ENCODE measurements at regions not wholly inside any gene's neighbourhood (a gene's known extent, or its start where the extent isn't known, plus 50 kb on each side); places are given as distances from the start of the nearest gene placed in this dataset.
"Not testable (repeated sequence)": the region's sequence is repeated elsewhere in the genome, so short reads cannot be mapped to it uniquely, and the experiment has no call there.

DNA sequence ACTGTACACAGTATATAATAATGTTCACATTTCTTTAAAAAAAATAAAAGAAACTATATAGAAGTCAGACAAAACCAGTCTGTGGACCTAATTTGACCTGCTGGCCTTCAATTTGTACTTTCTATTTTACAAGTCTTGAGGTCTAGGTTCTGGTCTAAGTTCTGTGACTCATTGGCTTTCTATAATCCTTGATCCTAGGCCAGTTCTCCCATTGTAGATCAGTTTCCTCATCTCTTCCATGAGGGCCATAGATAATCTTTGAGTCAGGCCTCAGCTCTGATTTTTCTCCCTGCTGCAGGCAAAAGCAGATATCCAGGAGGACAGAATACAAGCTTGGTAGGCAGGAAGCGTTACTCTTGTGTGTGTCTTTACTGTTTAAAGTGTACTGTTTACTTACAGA lies 603.7 kb upstream of the CAMK1G start:
- DNase-seq: no peak

DNA sequence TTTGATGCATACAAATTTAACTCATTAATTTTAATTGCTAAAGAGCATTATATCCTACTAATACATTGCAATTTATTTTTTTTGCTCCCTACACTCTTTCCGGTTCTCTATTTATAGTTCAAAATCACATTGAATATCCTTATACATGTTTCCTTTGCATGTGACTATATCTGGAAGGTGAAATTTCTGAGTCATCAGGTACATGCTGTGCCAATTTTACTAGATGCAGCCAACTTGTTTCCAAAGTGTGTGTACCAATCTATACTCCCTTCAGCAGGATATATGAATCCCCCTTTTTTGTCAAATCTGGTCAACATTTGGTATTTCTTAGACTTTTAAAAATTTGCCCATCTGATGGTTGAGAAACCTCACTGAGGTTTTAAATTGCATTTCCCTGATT lies 602.9 kb upstream of the CAMK1G start:
- no peak for DNase-seq

DNA sequence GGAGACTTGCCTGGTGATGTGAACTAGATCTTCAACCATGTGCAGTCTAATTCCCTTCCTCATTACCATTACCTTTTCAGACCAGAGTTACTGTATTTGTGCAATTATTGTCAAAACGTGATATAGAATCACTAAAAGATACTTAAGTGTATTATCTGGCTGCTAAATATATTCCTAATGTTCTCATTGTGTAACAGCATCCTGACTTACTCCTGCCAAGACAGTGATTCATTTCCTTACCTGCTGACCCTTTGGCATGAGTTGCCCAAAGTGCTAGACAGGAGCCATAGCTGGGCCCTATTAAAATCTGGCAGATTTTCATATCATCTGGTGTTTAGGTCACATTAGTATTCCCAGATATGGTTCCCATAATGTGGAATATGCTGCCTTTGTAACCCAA lies 598.3 kb upstream of the CAMK1G start:
- DNase-seq: no peak

DNA sequence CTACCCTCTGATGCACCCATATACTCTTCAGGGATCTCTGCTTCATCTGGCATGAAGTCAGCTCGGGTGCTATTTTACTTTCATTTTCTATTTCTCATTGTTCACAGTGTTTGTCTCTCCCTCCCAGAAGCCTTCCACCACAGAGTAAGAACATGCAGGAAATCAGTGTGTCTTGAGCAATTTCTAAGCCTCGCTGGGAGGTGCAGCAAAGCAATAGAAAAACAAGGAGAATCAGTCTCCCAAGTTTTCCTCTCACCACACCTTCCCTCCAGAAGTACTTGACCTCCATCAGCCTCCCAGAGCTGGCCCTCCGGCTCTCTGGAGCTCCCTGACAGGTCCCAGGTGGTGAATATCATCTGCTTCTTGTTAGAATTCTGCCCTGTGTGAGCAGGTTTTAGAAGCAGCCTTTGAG lies 594.7 kb upstream of the CAMK1G start:
- DNase-seq: peak in 1 of 2 donors; percentile 47

DNA sequence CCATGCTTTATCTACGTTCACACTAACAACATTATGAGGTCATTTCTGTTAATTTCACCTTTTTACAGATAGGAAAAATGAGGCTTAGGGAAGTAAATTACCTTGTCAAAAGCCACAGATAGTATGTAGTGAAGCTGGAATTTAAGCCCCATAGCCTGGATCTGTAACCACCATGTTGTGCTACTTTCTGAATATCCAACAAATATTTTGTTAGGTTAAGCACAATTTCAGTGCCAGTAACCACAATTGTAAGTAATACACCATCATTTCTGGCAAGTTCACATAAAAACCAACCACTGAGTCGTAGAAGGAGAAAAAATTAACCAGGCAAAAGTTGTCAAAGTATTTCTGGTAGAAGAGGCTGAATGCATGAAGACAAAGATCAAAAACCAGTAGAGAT lies 593.1 kb upstream of the CAMK1G start:
- no peak for DNase-seq

DNA sequence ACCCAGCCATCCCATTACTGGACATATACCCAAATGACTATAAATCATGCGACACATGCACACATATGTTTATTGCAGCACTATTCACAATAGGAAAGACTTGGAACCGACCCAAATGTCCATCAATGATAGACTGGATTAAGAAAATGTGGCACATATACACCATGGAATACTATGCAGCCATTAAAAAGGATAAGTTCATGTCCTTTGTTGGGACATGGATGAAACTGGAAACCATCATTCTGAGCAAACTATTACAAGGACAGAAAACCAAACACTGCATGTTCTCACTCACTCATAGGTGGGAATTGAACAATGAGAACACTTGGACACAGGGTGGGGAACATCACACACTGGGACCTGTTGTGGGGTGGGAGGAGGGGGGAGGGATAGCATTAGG lies 586.5 kb upstream of the CAMK1G start:
- not testable (repeated sequence) for DNase-seq

DNA sequence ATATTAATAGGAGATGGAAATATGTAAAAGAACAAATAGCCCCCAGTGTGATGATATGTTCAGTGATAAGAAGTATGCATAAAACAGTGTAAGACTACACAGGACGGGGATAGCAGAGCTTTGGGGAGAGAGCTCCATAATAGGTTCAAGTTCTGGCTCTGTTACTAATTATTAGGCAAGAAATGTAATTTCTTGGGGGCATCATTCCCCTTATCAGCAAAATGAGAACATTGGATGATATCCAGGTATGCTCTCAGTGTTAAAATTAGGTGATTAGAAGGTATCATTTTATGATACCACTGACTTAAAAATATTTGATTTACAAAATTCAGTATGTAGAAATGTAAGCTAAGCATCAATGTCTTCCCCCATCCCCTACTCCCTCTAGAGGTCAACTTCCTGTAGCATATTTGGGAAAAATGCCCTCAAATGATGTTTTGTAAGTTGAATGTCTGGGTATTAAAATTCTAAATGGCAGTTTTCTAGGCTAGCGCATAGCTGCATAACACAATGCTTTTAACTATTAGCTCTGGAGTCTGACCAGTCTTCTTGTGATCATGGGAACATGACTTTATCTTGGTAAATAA lies 585.7 kb upstream of the CAMK1G start:
- DNase-seq: no peak

DNA sequence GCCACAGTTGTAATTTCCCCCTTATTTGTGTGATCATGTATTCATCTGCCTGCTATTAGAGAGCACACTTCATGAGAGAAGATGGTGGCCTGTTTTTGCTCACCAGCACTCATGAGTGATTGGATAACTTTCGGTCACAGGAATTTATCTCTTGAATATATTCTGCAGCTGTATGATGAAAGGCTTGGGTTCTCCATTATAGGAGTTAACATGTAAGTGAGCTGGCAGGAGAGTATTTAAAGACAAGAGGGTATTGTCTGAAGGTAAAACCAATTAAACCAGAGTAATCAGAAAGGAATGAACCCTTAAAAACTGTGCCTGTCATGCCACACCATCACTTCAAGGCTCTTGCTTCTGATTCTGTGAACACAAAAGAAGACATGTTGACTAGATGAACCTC lies 574.9 kb upstream of the CAMK1G start:
- no peak for DNase-seq

DNA sequence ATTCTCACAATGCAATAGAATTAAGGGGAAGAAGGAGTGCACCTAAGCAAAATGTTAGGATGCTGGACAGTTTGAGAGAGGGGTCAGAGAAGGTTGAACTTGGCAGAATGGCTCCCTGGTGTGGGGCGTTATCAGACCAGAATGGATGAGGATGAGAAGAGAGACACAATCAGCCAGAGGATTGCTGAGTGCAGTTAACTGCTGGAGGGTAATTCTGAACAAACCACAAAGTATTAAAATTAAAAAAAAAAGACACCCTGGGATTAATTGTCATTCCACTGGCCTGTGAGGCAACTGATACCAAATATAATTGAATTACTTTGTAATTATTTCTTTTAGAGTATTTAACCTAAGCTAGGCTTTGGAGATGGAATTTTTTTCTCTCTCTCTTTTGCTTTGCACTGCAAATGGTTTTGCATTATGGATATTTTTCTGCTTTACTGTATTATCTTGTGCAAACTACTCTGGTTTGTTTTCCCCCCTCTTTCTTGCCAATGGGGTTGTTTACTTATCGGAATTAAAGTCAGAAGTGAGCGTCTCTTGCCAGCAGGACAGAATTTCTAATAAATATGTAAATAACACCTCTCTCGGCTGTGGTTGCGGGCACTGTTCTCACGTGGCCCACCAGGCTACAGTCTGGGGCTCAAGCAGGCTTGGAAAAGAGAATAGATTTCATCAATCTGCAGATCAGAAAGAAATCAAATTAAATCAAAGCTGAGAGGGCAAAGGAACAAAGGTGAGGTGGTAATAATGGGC lies 572.9 kb upstream of the CAMK1G start:
- DNase-seq: no peak

DNA sequence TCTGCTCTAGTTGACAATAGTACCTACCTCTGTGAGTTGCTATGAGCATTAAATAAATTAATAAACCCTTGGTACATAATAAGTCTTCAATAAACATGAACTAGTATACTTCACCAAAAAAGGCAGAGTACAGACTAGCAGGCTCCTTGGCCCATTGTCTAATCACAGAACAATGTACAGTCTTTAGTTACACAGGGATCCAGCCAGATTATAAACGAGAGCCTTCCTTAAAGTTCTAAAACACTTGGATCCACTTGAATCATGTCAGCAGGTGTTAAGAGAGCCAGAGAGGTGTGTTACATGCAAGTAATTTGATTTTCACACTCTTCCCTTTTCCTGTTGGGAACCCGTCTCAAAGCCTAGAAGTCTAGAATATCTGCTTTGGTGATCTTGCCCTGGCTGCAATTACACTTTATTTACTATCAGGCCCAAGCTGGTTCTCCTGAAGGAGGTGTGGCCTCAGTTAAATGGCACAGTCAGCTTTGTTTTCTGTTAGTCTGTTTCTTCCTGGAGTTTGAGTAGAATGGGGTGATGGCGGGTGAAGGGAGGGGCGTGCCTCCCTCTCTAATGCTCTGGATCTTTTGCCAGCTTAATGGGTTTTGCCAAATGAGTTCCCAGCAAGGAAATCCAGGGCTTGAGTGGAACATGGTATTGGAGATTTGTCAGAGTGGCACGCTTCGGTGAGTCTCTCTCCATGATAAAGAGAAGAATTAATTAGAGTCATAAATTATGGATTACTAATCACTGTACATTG lies 570.9 kb upstream of the CAMK1G start:
- no peak for DNase-seq

DNA sequence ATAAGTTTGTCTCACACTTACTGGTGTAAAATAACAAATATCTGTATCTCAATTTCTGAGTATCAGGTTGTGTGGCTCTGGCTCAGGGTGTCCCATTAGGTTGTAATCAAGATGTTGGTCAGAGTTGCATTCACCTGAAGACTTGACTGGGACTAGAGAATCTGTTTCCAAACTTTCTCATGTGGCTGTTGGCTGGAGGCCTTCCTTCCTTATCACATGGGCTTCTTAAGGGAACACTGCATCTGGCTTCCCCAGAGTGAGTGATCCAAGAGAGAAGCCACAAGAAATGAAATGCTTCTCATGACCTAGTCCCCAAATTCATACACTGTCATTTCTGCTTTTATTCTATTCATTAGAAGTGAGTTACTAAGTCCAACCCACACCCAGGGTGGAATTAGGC lies 568.4 kb upstream of the CAMK1G start:
- DNase-seq: no peak

DNA sequence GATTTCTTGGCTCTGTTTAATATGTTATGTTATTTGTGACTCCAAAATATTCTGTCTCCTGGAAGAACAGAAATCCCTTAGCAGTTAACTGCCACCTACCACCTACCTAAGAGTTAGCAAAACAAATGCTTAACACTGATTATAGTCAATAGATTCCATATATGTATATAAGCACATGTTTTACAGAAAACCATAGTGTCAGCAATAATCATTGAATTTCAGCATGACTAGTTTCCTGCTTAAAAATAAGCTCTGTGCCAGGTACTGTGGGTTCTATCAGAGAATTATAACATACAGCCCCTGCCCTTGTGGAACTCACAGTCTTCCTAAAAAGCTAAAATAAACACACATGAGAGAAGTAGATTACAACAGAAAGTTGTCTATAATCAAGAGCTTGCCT lies 561.9 kb upstream of the CAMK1G start:
- no peak for DNase-seq

DNA sequence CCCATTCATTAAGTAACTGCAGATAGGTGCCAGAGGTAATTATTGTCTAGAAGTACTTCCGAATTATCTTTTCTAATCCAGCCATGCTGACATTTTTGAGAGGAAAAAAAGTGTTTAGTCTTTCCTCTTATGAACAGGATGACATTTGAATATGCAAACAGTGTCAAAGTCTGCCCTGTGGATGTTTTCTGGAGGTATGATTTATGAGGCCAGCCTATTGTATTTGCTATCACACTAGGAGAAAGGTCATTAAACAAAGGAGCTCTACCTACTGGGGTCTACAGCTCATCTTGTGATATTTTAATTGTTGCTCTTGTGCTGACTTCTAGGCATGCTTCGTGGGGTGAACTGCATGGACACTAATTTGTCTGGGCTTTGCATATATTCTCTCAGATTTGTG lies 559.7 kb upstream of the CAMK1G start:
- no peak for DNase-seq

DNA sequence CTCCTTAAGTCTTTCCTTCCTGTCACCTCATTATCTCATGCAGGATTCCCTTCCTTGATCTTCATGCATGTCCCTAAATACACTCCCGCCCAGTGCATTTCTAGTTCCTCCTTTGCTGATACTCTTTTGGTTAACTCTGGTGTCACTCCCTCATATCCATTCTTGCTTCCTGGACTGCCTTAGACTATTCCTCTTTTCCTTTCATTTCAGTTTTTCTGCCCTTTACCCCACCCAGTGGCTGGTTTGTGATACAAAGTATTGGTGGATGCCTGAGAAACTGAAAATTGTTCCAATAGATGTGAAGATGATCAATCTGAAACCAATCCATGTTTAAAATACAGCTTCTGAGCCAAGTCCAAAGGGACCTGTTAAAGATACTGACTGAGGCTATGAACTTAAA lies 553.8 kb upstream of the CAMK1G start:
- no peak for DNase-seq

DNA sequence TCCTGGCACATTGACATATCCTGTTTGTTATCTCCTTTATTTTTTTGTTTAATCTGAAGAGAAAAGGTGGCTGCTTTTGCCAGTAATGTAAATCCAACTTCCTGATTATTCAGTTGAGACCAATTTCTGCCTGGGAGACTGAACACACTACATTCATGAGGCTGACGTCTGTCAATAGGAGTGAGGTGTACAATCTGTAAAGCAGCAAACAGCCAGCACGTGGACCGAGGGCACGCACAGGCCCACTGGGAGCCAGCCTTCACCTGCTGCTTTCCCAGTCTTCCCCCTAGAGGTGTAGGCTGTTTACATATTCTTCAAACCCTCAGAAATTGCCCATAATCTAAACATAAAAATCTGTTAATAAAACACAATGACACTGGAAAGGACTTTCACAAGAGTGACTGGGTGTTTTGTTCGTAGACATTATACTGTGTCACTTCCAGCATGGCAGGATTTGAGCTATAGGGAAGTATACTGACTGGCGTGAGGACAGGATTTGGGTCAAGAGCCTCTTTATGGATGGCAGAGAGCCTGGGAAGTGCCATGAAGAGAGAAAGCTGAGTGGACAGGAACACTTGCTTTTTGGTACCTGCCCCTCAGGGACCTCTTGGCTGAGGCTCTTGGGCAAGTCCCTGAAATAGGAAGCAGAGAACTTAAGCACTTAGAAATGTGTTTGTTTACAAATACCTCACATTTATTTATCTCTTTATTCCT lies 552.9 kb upstream of the CAMK1G start:
- DNase-seq: no peak

DNA sequence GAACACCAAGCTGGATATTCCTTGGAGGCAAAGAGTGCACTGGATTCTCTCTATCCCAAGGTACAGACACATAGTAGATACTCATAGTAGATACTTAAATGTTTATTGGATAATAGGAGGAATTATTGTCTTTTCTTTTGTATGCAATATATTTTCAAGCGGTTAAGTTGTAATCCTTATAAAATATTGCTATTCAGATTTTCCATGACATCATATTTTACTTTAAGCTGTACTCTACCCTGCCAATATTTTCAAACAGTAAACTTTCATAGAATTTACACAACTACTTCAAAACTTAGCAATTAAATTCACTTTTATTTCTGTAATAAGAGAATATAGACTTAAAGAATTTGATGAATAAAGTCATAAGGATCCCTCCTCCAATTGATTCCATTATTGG lies 546.5 kb upstream of the CAMK1G start:
- no peak for DNase-seq

DNA sequence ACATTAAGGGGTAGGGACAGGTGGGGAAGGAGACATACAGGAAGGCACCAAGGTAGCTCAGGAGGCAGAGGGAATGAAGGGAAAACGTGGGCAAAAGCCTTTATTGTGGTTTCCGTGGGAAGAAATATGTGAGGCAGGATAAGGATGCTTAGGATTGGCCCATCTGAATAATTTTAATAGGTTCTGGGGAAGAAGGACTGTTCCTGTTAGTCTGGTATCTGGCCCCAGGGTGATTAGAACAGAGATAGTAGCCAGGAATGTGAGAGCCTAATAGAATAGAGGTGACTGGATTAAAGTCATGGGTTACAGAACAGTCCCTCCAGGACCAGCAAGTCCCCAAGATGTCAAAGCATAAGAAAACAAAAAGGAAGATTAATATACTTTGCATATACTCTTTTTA lies 545.2 kb upstream of the CAMK1G start:
- DNase-seq: no peak

DNA sequence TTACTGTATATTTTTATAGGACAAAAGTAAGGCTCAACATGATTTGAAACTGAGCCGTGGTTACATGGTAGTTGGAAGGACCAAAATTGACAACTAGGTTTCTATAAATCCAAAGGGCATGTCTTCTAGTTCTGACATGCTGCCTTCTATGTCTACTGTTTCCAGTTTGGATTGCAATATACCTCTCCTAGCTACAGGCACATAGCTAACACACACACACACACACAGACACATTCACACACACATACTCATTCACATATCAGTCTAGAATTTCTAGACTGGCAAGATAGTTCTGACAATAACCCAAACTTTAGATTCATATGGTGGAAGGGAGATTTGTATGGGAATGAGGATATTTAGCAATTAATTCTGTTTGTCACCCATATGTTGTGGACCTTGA lies 544.8 kb upstream of the CAMK1G start:
- DNase-seq: no peak

DNA sequence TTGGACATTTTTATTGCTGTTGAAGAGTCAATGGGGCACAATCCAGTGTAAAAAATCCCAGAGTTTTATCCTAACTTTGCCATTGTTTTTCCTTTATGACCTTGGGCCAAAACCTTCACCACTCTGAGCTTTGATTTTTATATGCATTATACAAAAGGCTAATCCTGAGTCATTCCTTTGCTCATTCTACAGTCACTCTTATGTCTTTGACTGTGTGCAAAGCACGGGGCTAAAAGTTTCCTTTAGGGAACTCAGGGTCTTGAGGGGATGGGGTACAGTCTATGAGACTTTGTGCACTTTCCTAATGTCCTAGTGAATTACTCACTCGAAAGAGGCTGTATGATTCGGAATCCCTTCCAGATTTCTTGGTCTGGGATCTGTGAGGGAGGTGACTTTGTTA lies 543.2 kb upstream of the CAMK1G start:
- DNase-seq: no peak

DNA sequence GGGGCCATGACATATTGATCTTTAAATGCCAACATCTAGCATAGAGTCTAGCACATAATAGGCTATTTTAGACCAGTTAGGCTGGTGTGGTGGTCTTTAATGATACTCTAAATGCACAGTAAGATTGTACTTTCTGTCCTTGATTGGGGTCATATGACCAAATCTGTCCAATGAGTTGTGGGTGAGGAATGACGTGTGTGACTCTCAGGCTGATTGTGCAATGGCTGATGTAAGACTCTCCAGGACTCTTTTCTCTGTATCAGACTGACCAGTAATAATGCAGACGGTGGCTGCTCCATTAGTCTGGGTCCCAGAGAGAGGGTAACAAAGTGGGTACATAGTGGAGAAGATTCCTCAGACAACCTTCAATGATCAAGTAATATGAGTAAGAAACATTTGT lies 541.6 kb upstream of the CAMK1G start:
- no peak for DNase-seq

DNA sequence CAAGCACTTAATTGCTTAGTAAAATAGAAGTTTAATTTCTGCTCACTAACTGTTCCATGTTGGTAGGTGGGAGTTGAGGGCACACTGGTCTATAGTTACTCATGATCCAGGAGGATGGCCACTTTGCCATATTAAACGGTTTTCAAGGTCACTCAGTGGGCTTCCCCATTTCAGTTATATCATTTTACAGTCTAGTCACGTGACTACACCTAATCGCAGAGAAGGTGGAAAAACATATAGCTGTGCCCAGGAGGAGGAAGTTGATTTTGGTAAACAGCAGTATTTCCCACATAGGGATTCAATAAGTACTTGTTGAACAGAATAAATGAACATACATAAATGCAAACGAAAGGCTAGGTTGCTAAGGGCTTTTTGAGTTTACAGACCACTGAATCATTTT lies 541.1 kb upstream of the CAMK1G start:
- no peak for DNase-seq

DNA sequence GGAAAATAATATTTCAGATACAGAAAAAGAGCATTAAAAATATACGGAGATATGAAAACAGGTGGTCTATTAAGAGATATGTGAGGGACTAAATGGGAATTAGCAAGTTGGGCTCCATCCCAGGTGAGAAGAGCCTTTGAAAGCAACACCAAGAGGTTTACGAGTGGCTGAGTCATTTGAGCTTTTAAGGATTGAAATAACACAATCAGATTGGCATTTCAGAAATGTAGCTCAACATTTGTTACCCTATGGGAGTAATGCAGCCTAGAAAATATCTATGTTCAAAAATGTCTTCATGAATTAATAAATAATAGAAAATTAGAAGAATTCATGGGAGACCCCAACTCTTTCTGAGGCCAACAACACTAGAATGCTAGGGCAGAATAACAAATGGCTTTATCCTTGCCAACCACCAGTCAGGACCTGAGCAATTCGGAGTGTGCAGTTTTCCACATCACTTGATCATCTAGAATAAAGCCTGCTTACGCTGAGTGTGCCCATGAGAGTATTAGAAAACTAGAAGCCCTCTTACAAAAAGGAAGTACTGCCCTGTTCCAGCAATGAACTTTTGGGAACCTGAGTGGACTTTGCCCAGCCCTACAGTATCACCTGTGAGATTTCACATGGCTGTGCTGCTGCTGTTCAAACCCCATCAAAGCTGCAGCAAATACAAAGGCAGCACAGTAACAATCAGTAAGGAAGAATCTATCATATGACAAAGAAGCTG lies 538.0 kb upstream of the CAMK1G start:
- DNase-seq: no peak

DNA sequence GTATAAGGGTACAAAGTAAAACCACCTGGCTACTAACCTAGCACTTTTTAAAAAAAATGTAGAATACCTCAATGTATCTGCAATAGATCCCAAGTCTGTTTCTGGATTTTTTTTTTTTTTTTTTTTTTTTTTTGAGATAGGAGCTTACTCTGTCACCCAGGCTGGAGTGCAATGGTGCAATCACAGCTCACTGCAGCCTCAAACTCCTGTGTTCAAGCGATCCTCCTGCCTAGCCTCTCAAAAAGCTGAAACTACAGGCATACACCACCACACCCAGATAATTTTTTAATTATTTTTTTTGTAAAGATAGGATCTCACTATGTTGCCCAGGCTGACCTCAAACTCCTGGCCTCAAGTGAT lies 537.5 kb upstream of the CAMK1G start:
- no peak for DNase-seq

All from CD4-positive, alpha-beta T cell treated with Interleukin-4 for 1 hour (primary cell).